KMS-11 (cell line): ENCODE measurements at regions not wholly inside any gene's neighbourhood (a gene's known extent, or its start where the extent isn't known, plus 50 kb on each side); places are given as distances from the start of the nearest gene placed in this dataset.

Source experiments
- H2AFZ ChIP-seq: fragments of 200-600 bp; sonication (generic); 2 replicates; pipeline ENCODE4 v1.6.1; 2016; ENCODE audit warnings: antibody characterized with exemption, mixed run types, low read depth
- H3K27ac ChIP-seq: fragments of 200-600 bp; sonication (generic); 2 replicates; pipeline ENCODE4 v1.6.1; 2016; ENCODE audit warnings: mild to moderate bottlenecking, mixed run types
- H3K27me3 ChIP-seq: fragments of 200-600 bp; sonication (generic); 2 replicates; pipeline ENCODE4 v1.6.1; 2017; ENCODE audit warnings: mild to moderate bottlenecking, low read depth, mixed run types, moderate library complexity; ENCODE audit not compliant: insufficient read depth
- H3K36me3 ChIP-seq: fragments of 200-600 bp; sonication (generic); 2 replicates; pipeline ENCODE4 v1.6.1; 2017; ENCODE audit warnings: mild to moderate bottlenecking, mixed run types; ENCODE audit not compliant: insufficient read depth
- H3K4me1 ChIP-seq: fragments of 200-600 bp; sonication (generic); 2 replicates; pipeline ENCODE4 v1.6.1; 2016; ENCODE audit warnings: mild to moderate bottlenecking, low read depth, mixed run types; ENCODE audit not compliant: poor library complexity, severe bottlenecking
- H3K4me2 ChIP-seq: fragments of 200-600 bp; sonication (generic); 2 replicates; pipeline ENCODE4 v1.7.0; 2016; ENCODE audit warnings: mild to moderate bottlenecking, mixed run types
- H3K4me3 ChIP-seq: fragments of 200-600 bp; sonication (generic); IDR thresholded peaks from 2 replicates; pipeline ENCODE4 v1.6.1; 2017; ENCODE audit warnings: low read depth, low read length, mixed read lengths; ENCODE audit not compliant: insufficient read depth
- H3K79me2 ChIP-seq: fragments of 200-600 bp; sonication (generic); 2 replicates; pipeline ENCODE4 v1.6.1; 2016; ENCODE audit warnings: low read depth, mixed run types; ENCODE audit not compliant: insufficient read depth
- H3K9ac ChIP-seq: fragments of 200-600 bp; sonication (generic); 2 replicates; pipeline ENCODE4 v1.6.1; 2016; ENCODE audit warnings: mild to moderate bottlenecking, mixed run types
- H4K20me1 ChIP-seq: fragments of 200-600 bp; sonication (generic); 2 replicates; pipeline ENCODE4 v1.6.1; 2016; ENCODE audit warnings: mild to moderate bottlenecking, mixed run types; ENCODE audit not compliant: insufficient read depth
- CTCF ChIP-seq: fragments of 200-600 bp; sonication (generic); conservative IDR thresholded peaks from 2 replicates; pipeline ENCODE4 v1.6.1; 2017; ENCODE audit warnings: low read depth, mild to moderate bottlenecking, antibody characterized with exemption, low read length, moderate library complexity, mixed read lengths

GRCh38 chr11:130549393-130549999 is 101.1 kb downstream of the ADAMTS15 start:
- Histone ChIP-seq H3K27ac (no peak overlapping the region), H2AFZ (no peak overlapping the region), H3K79me2 (no peaks in the 10 kb centered on the region), H3K4me2 (no peak overlapping the region), H4K20me1 (no peaks in the 10 kb centered on the region), H3K36me3 (no peaks in the 10 kb centered on the region), H3K4me1 (no peaks in the 10 kb centered on the region), H3K4me3 (no peak overlapping the region), H3K9ac (no peak overlapping the region), H3K27me3 (no peaks in the 10 kb centered on the region)
- no peak for TF ChIP-seq CTCF

GRCh38 chr11:130550150-130550549 is 101.7 kb downstream of the ADAMTS15 start:
- H2AFZ ChIP-seq: no peak overlapping the region

GRCh38 chr11:130550984-130551383 is 102.5 kb downstream of the ADAMTS15 start:
- H3K4me1 ChIP-seq: no peaks in the 10 kb centered on the region
- H2AFZ ChIP-seq: no peak overlapping the region
- no peaks in the 10 kb centered on the region for H3K79me2 ChIP-seq
- H3K9ac ChIP-seq: no peak overlapping the region
- H4K20me1 ChIP-seq: no peaks in the 10 kb centered on the region
- H3K27ac ChIP-seq: no peak overlapping the region
- H3K36me3 ChIP-seq: no peaks in the 10 kb centered on the region
- no peak overlapping the region for H3K4me3 ChIP-seq
- TF ChIP-seq CTCF: no peak
- H3K4me2 ChIP-seq: no peak overlapping the region
- no peaks in the 10 kb centered on the region for H3K27me3 ChIP-seq

More at GRCh38 chr11:130550150-130550549, 101.7 kb downstream of the ADAMTS15 start:
- H3K36me3 ChIP-seq: no peaks in the 10 kb centered on the region
- no peak overlapping the region for H3K4me2 ChIP-seq
- H3K4me3 ChIP-seq: no peak overlapping the region
- no peaks in the 10 kb centered on the region for H3K27me3 ChIP-seq
- H4K20me1 ChIP-seq: no peaks in the 10 kb centered on the region
- no peaks in the 10 kb centered on the region for H3K79me2 ChIP-seq
- TF ChIP-seq CTCF: no peak
- no peaks in the 10 kb centered on the region for H3K4me1 ChIP-seq
- no peak overlapping the region for H3K27ac ChIP-seq
- no peak overlapping the region for H3K9ac ChIP-seq

GRCh38 chr11:130551388-130551787 is 102.9 kb downstream of the ADAMTS15 start:
- no peak for TF ChIP-seq CTCF

More at GRCh38 chr11:130551388-130551787, 102.9 kb downstream of the ADAMTS15 start:
- no peaks in the 10 kb centered on the region for H3K27me3 ChIP-seq
- H3K4me1 ChIP-seq: no peaks in the 10 kb centered on the region
- H2AFZ ChIP-seq: no peak overlapping the region
- no peak overlapping the region for H3K9ac ChIP-seq
- H3K4me2 ChIP-seq: no peak overlapping the region
- no peaks in the 10 kb centered on the region for H4K20me1 ChIP-seq
- H3K79me2 ChIP-seq: no peaks in the 10 kb centered on the region
- H3K36me3 ChIP-seq: no peaks in the 10 kb centered on the region
- H3K4me3 ChIP-seq: no peak overlapping the region
- no peak overlapping the region for H3K27ac ChIP-seq
